ENCODE measurements at regions not wholly inside any gene's neighbourhood (a gene's known extent, or its start where the extent isn't known, plus 50 kb on each side); places are given as distances from the start of the nearest gene placed in this dataset.

- no peak for DNase-seq (ENCODE audit: low read depth, low spot score)
- in situ Hi-C loops (cut with HindIII; ENCODE audit: low pct_unique_long_range_greater_than_20kb, low sequenced_read_pairs), result no loop called here
Measured at GRCh38 chr12:67754933-67755697, 106.6 kb downstream of the DYRK2 start.

GRCh38 chr12:67757651-67758050 is 109.1 kb downstream of the DYRK2 start:
- no peak for DNase-seq (ENCODE audit: low read depth, low spot score)
- in situ Hi-C loops (cut with HindIII; ENCODE audit: low pct_unique_long_range_greater_than_20kb, low sequenced_read_pairs), result no loop called here

GRCh38 chr12:67758119-67758518 is 109.6 kb downstream of the DYRK2 start:
- in situ Hi-C loops (cut with HindIII; ENCODE audit: low pct_unique_long_range_greater_than_20kb, low sequenced_read_pairs), result no loop called here
- DNase-seq (ENCODE audit: low read depth, low spot score), result no peak

- no peak for DNase-seq (ENCODE audit: low read depth, low spot score)
- in situ Hi-C loops (cut with HindIII; ENCODE audit: low pct_unique_long_range_greater_than_20kb, low sequenced_read_pairs), result no loop called here
Measured at GRCh38 chr12:67758521-67758920, 110.0 kb downstream of the DYRK2 start.

- in situ Hi-C loops (cut with HindIII; ENCODE audit: low pct_unique_long_range_greater_than_20kb, low sequenced_read_pairs), result no loop called here
- DNase-seq (ENCODE audit: low read depth, low spot score), result no peak
Measured at GRCh38 chr12:67759829-67760228, 111.3 kb downstream of the DYRK2 start.

- no peak for DNase-seq (ENCODE audit: low read depth, low spot score)
- in situ Hi-C loops (cut with HindIII; ENCODE audit: low pct_unique_long_range_greater_than_20kb, low sequenced_read_pairs), result no loop called here
Measured at GRCh38 chr12:67760586-67761275, 112.2 kb downstream of the DYRK2 start.

GRCh38 chr12:67761566-67761965 is 113.0 kb downstream of the DYRK2 start:
- in situ Hi-C loops (cut with HindIII; ENCODE audit: low pct_unique_long_range_greater_than_20kb, low sequenced_read_pairs), result no loop called here
- DNase-seq (ENCODE audit: low read depth, low spot score), result no peak

GRCh38 chr12:67764055-67764454 is 115.5 kb downstream of the DYRK2 start:
- DNase-seq (ENCODE audit: low read depth, low spot score), result no peak
- in situ Hi-C loops (cut with HindIII; ENCODE audit: low pct_unique_long_range_greater_than_20kb, low sequenced_read_pairs), result no loop called here

GRCh38 chr12:67764946-67765619 is 116.5 kb downstream of the DYRK2 start:
- in situ Hi-C loops (cut with HindIII; ENCODE audit: low pct_unique_long_range_greater_than_20kb, low sequenced_read_pairs), result no loop called here
- no peak for DNase-seq (ENCODE audit: low read depth, low spot score)

GRCh38 chr12:67765776-67766766 is 117.5 kb downstream of the DYRK2 start:
- in situ Hi-C loops (cut with HindIII; ENCODE audit: low pct_unique_long_range_greater_than_20kb, low sequenced_read_pairs), result no loop called here

GRCh38 chr12:67772267-67773169 is 124.0 kb downstream of the DYRK2 start:
- in situ Hi-C loops (cut with HindIII; ENCODE audit: low pct_unique_long_range_greater_than_20kb, low sequenced_read_pairs), result no loop called here
- DNase-seq (ENCODE audit: low read depth, low spot score), result peak; percentile 34

More at GRCh38 chr12:67765776-67766766, 117.5 kb downstream of the DYRK2 start:
- DNase-seq (ENCODE audit: low read depth, low spot score), result no peak

- in situ Hi-C loops (cut with HindIII; ENCODE audit: low pct_unique_long_range_greater_than_20kb, low sequenced_read_pairs), result no loop called here
- no peak for DNase-seq (ENCODE audit: low read depth, low spot score)
Measured at GRCh38 chr12:67773896-67774295, 125.4 kb downstream of the DYRK2 start.

GRCh38 chr12:67774983-67775587 is 126.5 kb downstream of the DYRK2 start:
- no peak for DNase-seq (ENCODE audit: low read depth, low spot score)
- in situ Hi-C loops (cut with HindIII; ENCODE audit: low pct_unique_long_range_greater_than_20kb, low sequenced_read_pairs), result no loop called here

- no peak for DNase-seq (ENCODE audit: low read depth, low spot score)
- in situ Hi-C loops (cut with HindIII; ENCODE audit: low pct_unique_long_range_greater_than_20kb, low sequenced_read_pairs), result no loop called here
Measured at GRCh38 chr12:67780580-67781084, 132.1 kb downstream of the DYRK2 start.

GRCh38 chr12:67782573-67782972 is 134.0 kb downstream of the DYRK2 start:
- in situ Hi-C loops (cut with HindIII; ENCODE audit: low pct_unique_long_range_greater_than_20kb, low sequenced_read_pairs), result no loop called here
- DNase-seq (ENCODE audit: low read depth, low spot score), result no peak

- in situ Hi-C loops (cut with HindIII; ENCODE audit: low pct_unique_long_range_greater_than_20kb, low sequenced_read_pairs), result no loop called here
- no peak for DNase-seq (ENCODE audit: low read depth, low spot score)
Measured at GRCh38 chr12:67783393-67783792, 134.8 kb downstream of the DYRK2 start.

Measured in SK-MEL-5 (cell line).